ENCODE measurements at regions not wholly inside any gene's neighbourhood (a gene's known extent, or its start where the extent isn't known, plus 50 kb on each side); places are given as distances from the start of the nearest gene placed in this dataset.

GRCh38 chr13:84903391-84903790 is 895.8 kb downstream of the SLITRK6 start:
- TF ChIP-seq CTCF (IDR thresholded peaks at IDR 0.05; ENCODE audit: low read depth, low read length) = no peak
- H3K4me3 ChIP-seq (ENCODE audit: low read depth, low read length) = no peak overlapping the region

- no peak for TF ChIP-seq CTCF (IDR thresholded peaks at IDR 0.05; ENCODE audit: low read depth, low read length)
- no peak overlapping the region for H3K4me3 ChIP-seq (ENCODE audit: low read depth, low read length)
These were observed 897.0 kb downstream of the SLITRK6 start for GRCh38 chr13:84902243-84902642.

GRCh38 chr13:84896128-84896527 is 903.1 kb downstream of the SLITRK6 start:
- H3K4me3 ChIP-seq (ENCODE audit: low read depth, low read length) = no peak overlapping the region
- no peak; the same call in 1 of the 2 replicates for TF ChIP-seq CTCF (IDR thresholded peaks at IDR 0.05; ENCODE audit: low read depth, low read length)

GRCh38 chr13:84894749-84895148 is 904.5 kb downstream of the SLITRK6 start:
- no peak overlapping the region for H3K4me3 ChIP-seq (ENCODE audit: low read depth, low read length)
- TF ChIP-seq CTCF (IDR thresholded peaks at IDR 0.05; ENCODE audit: low read depth, low read length) = no peak

- H3K4me3 ChIP-seq (ENCODE audit: low read depth, low read length) = no peak overlapping the region
- no peak for TF ChIP-seq CTCF (IDR thresholded peaks at IDR 0.05; ENCODE audit: low read depth, low read length)
These were observed 913.4 kb downstream of the SLITRK6 start for GRCh38 chr13:84885868-84886267.

- no peak overlapping the region for H3K4me3 ChIP-seq (ENCODE audit: low read depth, low read length)
- no peak for TF ChIP-seq CTCF (IDR thresholded peaks at IDR 0.05; ENCODE audit: low read depth, low read length)
These were observed 925.3 kb downstream of the SLITRK6 start for GRCh38 chr13:84873951-84874350.

- no peak overlapping the region for H3K4me3 ChIP-seq (ENCODE audit: low read depth, low read length)
- no peak for TF ChIP-seq CTCF (IDR thresholded peaks at IDR 0.05; ENCODE audit: low read depth, low read length)
These were observed 929.0 kb downstream of the SLITRK6 start for GRCh38 chr13:84870190-84870589.
